GM18505 (cell line): ENCODE measurements at regions not wholly inside any gene's neighbourhood (a gene's known extent, or its start where the extent isn't known, plus 50 kb on each side); places are given as distances from the start of the nearest gene placed in this dataset.

Experiments
- ATAC-seq: cut with Tn5 transposase; IDR thresholded peaks from one replicate; pipeline ENCODE4 v1.9.1; 2021; ENCODE audit not compliant: unreplicated experiment
- POLR2A ChIP-seq: IDR thresholded peaks from 4 replicates; pipeline ENCODE4 v1.6.1; 2011; ENCODE audit warnings: borderline replicate concordance; ENCODE audit not compliant: insufficient read depth, insufficient read length; ENCODE audit errors: extremely low read depth

GRCh38 chr6:153947808-153948447, 91.1 kb upstream of the OPRM1 start:
- no peak for TF ChIP-seq POLR2A
- ATAC-seq = no peak

DNA sequence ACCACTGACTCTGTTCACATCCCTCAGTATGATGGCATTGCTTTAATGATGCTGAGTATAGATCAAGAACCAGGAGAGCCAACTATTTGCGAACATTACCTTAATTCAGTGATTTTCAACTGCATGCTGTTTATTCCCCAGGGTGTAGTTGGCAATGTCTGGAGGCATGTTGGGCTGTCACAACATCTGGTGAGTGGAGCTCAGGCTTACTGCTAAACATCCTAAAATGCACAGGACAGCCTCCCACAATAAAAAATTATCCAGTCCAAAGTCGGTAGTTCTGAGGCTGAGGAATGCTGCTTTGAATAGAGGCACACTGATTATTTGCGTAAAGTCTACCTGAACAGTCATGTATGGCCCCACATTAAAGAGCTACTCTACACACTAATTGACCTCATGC, 94.8 kb upstream of the OPRM1 start:
- no peak for ATAC-seq
- no peak for TF ChIP-seq POLR2A

DNA sequence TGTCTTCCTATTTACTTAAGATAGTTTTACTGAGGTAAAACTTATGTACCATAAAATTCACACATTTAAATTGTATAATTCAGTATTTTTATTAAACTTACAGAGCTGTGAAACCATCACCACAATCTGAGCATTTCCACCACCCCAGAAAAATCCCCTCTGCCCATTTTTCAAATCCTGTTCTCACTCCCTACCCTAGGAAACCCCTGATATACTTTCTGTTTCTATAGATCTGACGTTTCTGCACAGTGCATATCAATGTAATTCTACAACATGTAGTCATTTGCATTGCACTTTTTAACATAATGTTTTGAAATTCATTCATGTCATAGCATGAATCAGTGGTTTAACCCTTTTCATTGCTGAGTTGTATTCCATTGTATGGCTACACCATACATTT, 96.7 kb upstream of the OPRM1 start:
- ATAC-seq = no peak
- TF ChIP-seq POLR2A = no peak

DNA sequence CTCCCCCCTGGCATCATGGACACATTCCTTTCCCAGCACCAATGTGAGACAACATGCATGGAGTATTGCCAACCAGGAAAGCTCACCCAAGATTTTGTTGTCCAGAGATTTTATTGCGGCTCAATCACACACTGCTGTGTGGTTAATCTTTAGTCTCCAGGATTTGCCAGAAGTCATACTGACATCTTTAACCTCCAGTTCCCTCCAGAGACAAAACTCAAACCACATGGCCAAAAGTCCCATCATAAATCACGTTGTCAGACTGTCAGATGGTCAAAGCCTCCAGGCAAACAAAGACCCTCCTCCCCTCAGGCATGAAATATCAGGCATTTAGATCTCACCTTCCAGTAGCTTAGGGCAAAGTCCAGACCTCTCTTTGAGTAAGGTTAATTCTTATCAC, 97.3 kb upstream of the OPRM1 start:
- no peak for TF ChIP-seq POLR2A
- no peak for ATAC-seq

DNA sequence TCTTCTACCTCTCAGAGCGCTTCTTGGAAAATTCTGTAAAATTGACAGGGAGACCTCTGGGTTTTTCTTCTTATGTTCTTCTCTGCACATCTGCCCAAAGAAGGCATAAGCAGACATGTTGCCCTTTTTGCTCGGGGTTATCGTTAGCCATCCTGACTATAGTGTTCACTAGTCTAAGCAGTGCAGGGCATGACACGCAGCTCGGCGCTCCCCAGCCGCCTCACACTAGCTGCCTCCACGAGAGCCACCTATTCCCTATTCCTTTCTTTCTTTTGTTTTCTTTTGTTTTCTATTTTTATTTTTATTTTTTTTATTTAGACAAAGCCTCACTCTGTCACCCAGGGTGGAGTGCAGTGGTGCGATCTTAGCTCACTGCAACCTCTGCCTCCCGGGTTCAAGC, 100.2 kb upstream of the OPRM1 start:
- TF ChIP-seq POLR2A = no peak

GRCh38 chr6:153931431-153931830, 107.6 kb upstream of the OPRM1 start:
- no peak for ATAC-seq
- no peak for TF ChIP-seq POLR2A

More for the DNA sequence above, 100.2 kb upstream of the OPRM1 start:
- ATAC-seq = no peak

GRCh38 chr6:153927867-153928266, 111.2 kb upstream of the OPRM1 start:
- ATAC-seq = no peak

DNA sequence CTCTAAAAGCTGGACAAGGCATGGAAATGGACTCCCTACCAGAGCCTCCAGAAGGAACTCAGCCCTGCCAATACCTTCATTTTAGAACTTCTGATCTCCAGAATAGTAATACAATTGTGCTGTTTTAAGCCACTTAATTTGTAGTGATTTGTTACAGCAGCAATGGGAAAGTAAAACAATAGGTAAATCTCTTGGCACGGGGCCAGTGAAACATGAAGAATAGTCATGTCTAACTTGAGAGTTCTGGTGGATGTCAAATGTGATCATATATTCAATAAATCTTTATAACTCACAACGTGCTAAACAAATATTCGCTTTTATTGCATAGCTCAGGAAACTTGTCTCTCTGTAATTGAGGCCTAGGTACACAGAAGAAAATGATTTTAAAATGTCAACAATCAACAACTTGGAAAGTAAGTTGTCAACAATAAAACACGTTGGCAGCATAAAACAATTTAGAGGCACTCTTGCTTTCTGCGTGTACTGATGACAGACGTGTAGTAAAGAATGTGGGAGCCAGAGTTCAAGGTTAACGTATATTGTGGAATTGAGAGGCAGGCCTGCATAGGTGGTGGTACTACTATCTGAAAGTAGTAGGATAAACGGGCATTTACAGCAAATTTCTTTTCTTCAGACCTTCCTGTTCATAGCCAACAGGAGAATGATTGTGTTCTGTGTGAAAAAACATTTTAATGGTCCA, 140.5 kb upstream of the OPRM1 start:
- ATAC-seq = no peak
- TF ChIP-seq POLR2A = no peak

More at GRCh38 chr6:153927867-153928266, 111.2 kb upstream of the OPRM1 start:
- TF ChIP-seq POLR2A = no peak

- no peak for ATAC-seq
- TF ChIP-seq POLR2A = no peak
Observed at GRCh38 chr6:153882411-153882810, 156.6 kb upstream of the OPRM1 start.

DNA sequence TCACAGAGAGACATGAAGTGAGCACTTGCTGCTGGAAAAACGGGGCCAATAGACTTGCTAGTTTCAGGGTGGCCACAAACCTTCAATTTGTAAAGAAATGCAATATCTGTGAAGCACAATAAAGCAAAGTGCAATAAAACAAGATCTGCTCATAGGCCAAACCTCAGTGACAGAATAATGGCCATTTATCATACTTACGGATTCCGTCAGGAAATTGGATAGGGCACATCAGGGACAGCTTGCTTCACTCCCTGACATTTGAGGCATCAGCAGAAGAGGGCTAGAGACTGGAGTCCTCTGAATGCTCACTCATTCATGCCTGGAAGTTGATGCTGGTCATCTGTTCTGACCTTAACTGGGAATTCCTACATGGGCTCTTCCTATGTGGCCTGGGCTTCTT, 165.5 kb upstream of the OPRM1 start:
- ATAC-seq = no peak

DNA sequence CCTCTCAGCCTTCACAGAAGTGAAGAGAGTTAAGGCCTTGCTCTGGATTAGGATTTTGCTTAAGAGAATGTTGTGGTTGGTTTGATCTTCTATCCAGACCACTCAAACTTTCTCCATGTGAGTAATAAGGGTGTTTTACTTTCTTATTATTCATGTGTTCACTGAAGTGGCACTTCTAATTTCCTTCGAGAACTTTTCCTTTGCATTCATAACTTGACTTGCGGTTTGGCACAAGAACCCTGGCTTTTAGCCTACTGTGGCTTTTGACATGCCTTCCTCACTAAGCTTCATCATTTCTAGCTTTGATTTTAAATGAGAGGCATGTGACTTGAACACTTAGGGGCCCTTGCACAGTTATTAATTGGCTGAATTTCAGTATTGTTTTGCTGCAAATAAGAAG, 166.1 kb upstream of the OPRM1 start:
- TF ChIP-seq POLR2A = no peak
- ATAC-seq = no peak

More for the DNA sequence above, 165.5 kb upstream of the OPRM1 start:
- TF ChIP-seq POLR2A = no peak

DNA sequence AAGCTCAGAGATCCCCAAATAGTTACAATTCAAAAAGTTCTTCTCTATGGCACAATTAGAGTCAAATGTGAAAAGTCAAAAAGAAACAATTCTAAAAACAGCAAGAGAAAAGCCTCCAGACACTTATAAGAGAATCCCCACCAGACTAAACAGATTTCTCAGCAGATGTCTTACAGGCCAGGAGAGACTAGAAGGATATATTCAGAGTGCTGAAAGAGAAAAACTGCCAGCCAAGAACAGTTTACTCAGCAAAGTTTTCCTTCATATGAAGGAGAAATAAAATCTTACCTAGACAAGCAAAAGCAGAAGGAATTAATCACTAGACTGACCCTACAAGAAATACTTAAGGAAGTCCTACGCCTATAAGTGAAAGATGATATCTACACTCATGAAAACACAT, 176.1 kb upstream of the OPRM1 start:
- ATAC-seq = no peak
- no peak for TF ChIP-seq POLR2A

DNA sequence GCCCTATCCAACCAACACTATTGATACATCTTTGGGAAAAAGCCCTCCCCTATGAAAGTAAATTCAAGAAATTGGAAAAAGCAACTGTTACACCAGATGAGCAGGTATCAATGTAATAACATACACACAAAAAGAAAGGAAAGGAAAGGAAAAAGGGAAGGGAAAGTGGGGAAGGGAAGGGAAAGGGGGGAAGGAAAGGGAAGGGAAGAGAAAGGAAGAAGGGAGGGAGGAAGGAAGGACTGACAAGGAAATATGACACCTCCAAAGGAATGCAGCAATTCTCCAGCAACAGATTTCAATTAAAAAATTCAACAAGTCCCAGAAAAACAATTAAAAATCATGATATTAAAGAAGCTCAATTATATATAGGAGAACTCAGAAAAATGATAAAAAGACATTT, 176.9 kb upstream of the OPRM1 start:
- no peak for TF ChIP-seq POLR2A
- ATAC-seq = no peak

- no peak for TF ChIP-seq POLR2A
- ATAC-seq = peak; percentile 54
Observed at GRCh38 chr6:153858529-153858928, 180.5 kb upstream of the OPRM1 start.
